HG03045 (cell line): ENCODE measurements at regions not wholly inside any gene's neighbourhood (a gene's known extent, or its start where the extent isn't known, plus 50 kb on each side); places are given as distances from the start of the nearest gene placed in this dataset.
"Not testable (repeated sequence)": the region's sequence is repeated elsewhere in the genome, so short reads cannot be mapped to it uniquely, and the experiment has no call there.

Experiments used
- ATAC-seq: cut with Tn5 transposase; IDR thresholded peaks from one replicate; pipeline ENCODE4 v1.9.1; 2021; ENCODE audit warnings: mild to moderate bottlenecking, moderate library complexity; ENCODE audit not compliant: unreplicated experiment

DNA sequence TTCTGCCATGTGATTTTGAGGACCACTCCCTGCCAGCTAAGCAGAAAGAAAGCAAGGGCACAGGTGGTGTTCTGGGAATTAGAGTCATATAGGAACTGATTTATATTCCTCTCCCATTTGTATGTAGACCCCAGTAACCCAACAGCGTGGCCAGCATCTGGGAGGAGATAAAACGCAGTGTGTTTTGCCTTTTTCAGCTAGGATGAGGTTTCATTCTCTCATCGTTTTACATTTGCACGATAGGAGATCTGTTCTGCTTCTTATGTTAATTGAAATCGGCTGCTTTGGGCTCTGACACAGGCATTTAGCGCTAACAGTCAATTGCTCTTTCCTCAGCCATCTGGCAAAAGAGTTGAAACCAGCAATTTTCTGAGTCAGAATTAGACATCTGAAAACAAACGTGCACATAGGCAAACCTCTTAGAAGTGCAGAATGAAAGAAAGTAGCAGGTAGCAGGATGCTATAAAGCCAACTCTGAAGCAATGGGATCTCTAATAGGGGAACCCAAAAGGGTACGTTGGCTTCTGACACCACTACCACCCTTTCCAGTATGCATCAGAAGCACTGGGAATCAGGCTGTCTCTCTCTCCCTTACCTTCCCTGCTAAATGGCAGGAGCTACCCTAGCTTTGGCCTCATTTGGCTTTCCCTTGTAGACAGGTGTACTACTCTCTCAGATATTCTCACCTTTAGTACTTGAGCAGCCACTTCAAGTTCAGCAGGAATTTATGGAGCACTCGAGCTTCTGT is 219.1 kb downstream of the PHLDA1 start:
- no peak for ATAC-seq

GRCh38 chr12:75809746-75810145 is 221.8 kb downstream of the PHLDA1 start:
- no peak for ATAC-seq

- ATAC-seq, result no peak
These were observed 224.1 kb downstream of the PHLDA1 start for GRCh38 chr12:75807494-75807893.

- ATAC-seq, result no peak
These were observed 225.7 kb downstream of the PHLDA1 start for GRCh38 chr12:75805905-75806304.

DNA sequence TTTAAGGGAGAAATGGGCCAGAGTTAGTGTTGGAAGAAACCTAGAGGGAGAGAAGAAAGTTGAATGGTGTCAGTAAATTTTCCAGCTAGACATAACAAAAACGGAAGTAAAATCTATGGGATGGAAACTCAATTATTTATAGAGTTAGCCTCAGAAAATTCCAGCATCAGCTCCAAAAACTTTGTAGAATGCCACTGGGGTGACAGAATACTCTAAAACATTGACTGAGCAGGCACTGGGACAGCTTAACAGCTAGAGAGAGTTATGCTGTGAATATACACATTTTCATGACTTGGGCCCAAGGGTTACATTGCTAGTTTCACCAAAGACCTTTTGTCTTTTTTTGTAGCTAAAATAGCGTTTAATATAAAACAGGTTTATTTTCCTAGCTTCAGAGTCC is 226.3 kb downstream of the PHLDA1 start:
- ATAC-seq, result no peak

DNA sequence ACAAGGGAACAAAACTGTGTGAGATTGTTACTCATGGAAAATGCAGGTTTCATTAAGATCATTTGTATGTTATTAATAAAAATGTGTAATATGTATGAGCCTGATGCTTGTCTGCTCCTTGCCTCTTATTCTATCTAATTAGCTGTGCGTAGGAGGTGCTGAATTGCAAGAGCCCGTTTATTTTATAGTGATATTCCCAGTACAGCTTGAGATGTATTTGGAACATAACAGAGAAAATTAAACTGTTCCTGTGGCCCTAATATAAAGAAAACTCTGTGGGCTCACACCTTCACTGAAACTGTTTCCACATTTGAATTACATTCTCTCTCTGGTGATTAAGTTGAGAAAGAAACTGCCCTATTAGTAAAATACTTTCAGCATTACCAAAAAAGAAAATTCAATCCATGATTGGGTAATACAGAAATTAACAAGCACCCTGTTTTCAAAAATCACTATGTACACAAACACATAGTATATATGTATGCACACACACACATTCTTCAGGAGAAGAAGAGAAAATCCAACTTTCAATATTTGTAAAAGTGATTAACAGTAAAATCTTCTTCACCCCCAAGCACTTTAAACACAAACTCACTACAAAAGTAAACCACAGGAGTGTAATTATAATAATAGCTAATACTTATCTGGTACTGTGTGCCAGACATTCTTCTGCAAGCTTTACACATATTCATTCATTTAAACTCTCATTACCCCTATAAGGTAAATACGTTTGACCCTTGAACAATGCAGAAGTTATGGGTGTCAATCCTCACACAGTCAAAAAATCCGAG is 233.2 kb downstream of the PHLDA1 start:
- ATAC-seq, result no peak

- no peak for ATAC-seq
These were observed 236.5 kb downstream of the PHLDA1 start for GRCh38 chr12:75795125-75795524.

- ATAC-seq, result no peak
These were observed 238.9 kb downstream of the PHLDA1 start for GRCh38 chr12:75792687-75793086.

DNA sequence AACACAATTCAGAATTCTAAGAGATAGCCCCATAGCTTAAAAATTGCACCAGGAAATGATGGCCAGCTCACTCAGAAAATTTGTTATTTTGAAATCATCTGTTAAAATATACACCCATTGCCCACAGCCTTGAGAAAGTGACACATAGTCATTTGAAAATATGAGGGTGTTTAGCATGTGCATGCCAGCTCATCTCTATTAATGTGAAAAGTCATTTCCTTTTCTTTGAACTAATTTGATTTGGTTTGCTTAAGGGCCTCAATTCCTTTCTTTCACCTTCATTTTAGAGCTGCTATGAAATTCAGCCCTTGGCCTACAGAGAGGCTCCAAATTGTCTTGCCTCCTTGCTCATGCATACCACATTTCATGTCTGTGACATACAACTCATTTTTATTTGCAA is 241.4 kb downstream of the PHLDA1 start:
- ATAC-seq, result no peak

DNA sequence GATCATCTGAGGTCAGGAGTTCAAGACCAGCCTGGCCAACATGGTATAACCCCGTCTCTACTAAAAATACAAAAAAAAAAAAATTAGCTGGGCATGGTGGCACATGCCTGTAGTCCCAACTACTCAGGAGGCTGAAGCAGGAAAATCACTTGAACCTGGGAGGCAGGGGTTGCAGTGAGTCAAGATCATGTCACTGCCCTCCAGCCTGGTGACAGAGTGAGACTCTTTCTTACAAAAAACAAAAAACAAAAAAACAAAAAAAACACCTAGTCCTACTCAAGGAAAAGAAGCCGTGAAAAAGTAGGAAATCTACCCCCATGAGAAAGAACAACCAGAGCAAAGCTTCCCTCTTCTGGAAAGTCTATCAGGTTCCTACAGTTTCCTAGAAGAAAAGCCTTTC is 244.4 kb downstream of the PHLDA1 start:
- not testable (repeated sequence) for ATAC-seq

DNA sequence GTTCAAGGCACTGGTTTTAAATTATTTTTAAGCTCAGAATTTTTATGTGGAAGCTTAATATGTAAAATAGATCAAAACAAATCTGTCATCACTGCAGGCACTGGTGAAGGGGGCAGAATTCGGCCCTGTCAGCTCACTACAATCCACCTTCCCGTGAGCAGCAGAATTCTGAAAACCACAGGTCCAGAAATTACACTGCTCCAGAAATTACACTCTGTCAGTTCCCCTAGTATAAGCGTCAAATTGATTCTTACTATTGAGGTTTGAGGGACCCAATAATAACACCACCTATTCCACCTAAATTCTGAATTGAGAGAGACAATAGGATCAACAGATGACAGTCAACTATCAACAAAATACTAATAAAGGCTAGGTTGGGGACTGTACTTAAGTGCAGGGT is 245.5 kb downstream of the PHLDA1 start:
- ATAC-seq, result no peak

DNA sequence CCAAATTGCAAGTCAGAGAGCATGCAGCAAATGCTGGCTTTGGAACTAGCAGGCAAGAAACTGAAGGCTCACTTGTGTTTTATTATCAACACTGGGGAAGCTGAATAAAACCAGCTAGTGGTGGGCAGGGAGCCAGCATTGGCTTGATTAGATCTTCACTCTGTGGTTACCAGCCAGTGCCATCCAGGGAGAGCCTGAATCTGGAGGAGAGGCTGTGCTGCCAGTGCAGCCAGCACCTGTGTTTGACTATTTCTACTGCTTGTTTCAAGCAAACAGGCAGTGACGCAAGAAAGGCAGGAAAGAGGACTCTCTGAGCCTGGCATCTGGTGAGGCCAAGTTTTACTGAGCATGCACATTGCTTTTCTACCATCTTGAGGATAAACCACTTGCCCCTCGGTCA is 247.0 kb downstream of the PHLDA1 start:
- ATAC-seq, result no peak

DNA sequence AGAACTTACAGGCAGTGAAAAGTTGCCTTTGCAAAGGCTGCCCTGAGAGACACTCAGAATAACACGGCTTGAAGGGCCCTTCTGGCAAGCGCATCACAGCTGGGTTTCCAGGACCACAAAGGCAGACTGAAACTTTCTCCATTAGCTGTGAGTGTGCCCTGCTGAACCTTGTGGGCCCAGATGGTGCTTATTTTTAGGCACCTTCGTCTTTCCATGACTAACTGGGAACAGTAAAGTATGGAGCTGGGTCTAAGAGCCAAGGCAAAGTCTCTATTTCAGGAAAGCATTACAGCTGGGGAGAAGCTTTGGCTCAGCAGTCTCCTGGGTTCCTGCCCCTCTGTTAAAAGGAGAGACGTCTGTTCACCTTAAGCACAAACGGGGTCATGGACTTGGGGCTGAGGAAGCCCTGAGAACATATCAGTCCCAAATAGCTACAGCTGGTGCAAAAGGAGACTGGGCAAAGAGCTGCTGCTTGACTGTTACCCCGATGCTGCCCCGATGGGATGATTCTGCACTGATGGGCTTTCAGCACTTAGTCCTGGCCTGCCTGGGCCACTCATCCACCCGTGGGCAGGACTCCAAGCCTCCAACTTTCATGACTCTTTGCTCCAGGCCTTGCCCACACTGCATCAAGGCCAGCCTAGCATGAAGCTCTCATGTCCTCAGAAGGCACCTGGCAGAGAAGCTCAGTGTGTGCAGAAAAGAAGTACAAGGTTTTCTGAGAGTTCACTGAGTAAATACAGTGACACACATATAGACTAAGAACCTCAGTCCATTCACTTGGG is 248.3 kb downstream of the PHLDA1 start:
- no peak for ATAC-seq

DNA sequence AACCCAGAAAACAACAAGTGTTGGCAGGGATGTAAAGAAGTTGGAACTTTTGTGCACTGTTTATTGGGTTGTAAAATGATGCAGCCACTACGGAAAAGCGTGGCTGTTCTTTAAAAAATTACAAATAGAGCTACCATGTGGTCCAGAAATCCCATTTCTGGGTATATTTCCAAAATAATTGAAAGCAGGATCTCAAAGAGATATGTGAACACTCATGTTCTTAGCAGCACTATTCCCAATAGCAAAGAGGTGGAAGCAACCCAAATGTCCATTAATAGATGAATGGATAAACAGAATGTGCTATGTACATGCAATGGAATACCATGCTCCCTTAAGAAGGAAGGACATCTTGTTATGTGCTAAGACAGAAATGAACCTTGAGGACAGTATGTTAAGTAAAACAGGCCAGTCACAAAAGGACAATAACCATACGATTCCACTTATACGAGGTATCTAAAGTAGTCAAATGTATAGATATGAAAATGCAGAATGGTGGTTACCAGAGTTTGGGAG is 249.5 kb downstream of the PHLDA1 start:
- no peak for ATAC-seq

DNA sequence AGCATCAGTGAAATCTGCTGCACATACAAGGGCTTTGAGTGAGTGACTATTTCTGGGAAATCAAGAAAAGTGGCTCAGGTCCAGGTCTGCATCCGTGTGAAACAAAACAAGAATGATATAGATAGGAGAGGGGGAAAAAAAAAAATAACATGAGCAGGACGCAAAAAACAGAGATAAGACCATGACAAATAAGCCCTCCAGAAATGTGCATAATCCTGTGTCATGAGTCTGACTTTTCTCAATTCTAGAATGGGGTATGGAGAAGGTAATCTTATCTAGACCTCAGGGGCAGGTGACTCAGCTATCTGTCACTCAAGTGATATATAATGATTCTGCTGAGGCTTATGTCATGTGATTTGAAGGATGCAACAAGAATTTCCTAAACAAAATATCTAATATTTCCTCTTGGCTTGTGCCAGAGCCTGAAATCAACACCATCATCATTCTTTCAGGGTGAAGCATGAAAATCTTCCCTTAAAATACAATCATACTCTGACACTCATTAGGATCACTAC is 250.0 kb downstream of the PHLDA1 start:
- no peak for ATAC-seq

DNA sequence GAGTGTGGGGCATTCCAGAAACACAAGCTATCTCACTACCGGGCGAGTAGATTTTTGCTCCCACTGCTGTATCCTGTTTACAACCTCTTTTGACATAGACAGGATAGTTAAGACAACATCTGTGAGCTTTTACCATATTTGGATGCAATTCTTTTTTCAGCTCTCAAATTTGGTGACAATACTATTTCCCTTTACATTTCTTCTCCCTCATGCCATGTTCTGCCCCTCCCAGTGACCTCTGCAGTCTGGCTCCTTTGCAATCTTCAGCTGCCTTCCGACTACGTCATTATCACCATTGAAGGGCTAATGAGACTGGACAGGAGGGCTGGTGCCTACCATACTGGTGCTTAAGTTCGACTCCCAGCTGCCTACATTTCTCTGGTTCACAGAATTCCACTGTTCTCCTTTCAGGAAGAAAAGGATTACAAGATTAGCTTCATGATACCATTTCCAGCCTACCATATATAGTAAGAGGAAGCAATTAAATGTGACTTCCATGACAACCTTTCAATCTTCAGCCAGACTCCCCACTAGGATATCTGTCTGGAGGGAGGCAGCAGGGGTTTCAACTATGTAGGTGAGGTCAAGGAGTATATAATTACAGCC is 251.6 kb downstream of the PHLDA1 start:
- no peak for ATAC-seq

DNA sequence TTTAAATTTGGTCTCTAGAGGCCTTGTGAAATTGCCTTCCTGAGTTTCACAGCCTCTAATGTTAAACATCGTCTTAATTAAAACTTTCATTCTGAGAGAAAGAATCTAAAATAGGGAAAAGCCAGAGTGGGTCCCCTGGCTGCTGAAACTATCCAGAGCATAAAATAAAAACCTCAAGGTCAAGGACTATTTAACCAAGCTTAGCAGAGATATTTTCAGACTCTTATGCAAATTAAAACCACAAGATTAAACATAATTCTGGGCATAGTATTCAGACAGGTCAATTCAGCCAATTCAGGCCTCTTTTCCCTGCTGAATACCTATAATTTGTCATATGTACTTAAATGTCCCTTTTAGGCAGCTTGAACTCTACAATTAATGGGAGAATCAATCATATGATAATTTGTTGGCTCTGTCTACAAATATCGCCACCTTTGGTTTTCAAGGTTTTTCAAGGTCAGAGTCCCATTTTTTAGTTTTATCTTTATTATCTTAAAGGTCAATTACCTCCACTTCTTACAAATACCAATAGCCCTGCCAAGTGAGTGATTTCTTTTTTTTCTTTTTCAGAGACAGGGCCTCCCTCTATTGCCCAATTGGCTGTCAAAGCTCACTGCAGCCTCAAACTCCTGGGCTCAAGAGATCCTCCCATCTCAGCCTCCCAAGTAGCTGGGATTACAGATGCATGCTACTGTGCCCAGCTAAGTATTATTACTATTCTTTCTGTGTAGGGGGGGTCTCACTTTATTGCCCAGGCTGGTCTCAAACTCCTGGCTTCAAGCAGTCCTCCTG is 257.1 kb downstream of the PHLDA1 start:
- ATAC-seq, result no peak

GRCh38 chr12:75773377-75773776 is 258.2 kb downstream of the PHLDA1 start:
- ATAC-seq, result no peak

GRCh38 chr12:75771023-75771422 is 259.6 kb upstream of the KRR1 start:
- no peak for ATAC-seq

- ATAC-seq, result no peak
These were observed 256.5 kb upstream of the KRR1 start for GRCh38 chr12:75767957-75768356.
